H9 (cell line): ENCODE measurements at regions not wholly inside any gene's neighbourhood (a gene's known extent, or its start where the extent isn't known, plus 50 kb on each side); places are given as distances from the start of the nearest gene placed in this dataset.

Experiments used
- DNase-seq: peaks from one replicate; pipeline ENCODE4 v3.0.0-alpha.2; 2017
- H2AFZ ChIP-seq: one replicate; pipeline ENCODE4 v1.6.1; 2013; ENCODE audit warnings: mild to moderate bottlenecking, low read length, control low read depth, moderate library complexity
- H2AK5ac ChIP-seq: 2 replicates; pipeline ENCODE4 v1.6.1; 2013; ENCODE audit warnings: low read length, control low read depth, mixed read lengths; ENCODE audit not compliant: insufficient read length
- H2BK120ac ChIP-seq: one replicate; pipeline ENCODE4 v1.6.1; 2013; ENCODE audit warnings: low read depth, mild to moderate bottlenecking, low read length, control low read depth, inconsistent platforms; ENCODE audit not compliant: poor library complexity, severe bottlenecking
- H2BK12ac ChIP-seq: 2 replicates; pipeline ENCODE4 v1.6.1; 2013; ENCODE audit warnings: low read length, control low read depth, mixed read lengths, low read depth; ENCODE audit not compliant: insufficient read length
- H2BK15ac ChIP-seq: 2 replicates; pipeline ENCODE4 v1.6.1; 2013; ENCODE audit warnings: low read depth, low read length, control low read depth
- H2BK20ac ChIP-seq: one replicate; pipeline ENCODE4 v1.6.1; 2013; ENCODE audit warnings: low read depth, mild to moderate bottlenecking, low read length, control low read depth, inconsistent platforms; ENCODE audit not compliant: poor library complexity, severe bottlenecking
- H2BK5ac ChIP-seq: 2 replicates; pipeline ENCODE4 v1.6.1; 2013; ENCODE audit warnings: low read length, control low read depth, mixed read lengths; ENCODE audit not compliant: insufficient read length
- H3K14ac ChIP-seq: 2 replicates; pipeline ENCODE4 v1.6.1; 2013; ENCODE audit warnings: low read length, control low read depth; ENCODE audit not compliant: insufficient read depth
- H3K18ac ChIP-seq: 2 replicates; pipeline ENCODE4 v1.6.1; 2013; ENCODE audit warnings: low read depth, mild to moderate bottlenecking, mixed read lengths, low read length, control low read depth; ENCODE audit not compliant: insufficient read length
- H3K23ac ChIP-seq: 2 replicates; pipeline ENCODE4 v1.6.1; 2013; ENCODE audit warnings: low read length, control low read depth, mixed read lengths, low read depth; ENCODE audit not compliant: insufficient read length
- H3K23me2 ChIP-seq: 2 replicates; pipeline ENCODE4 v1.6.1; 2013; ENCODE audit warnings: low read depth, mild to moderate bottlenecking, mixed read lengths, low read length, control low read depth; ENCODE audit not compliant: insufficient read length, poor library complexity, severe bottlenecking
- H3K27ac ChIP-seq: 2 replicates; pipeline ENCODE4 v1.5.1; 2013; ENCODE audit warnings: low read length, control low read depth, mixed read lengths, low read depth; ENCODE audit not compliant: insufficient read length
- H3K27me3 ChIP-seq: 2 replicates; pipeline ENCODE4 v1.6.1; 2013; ENCODE audit warnings: low read length, control low read depth, inconsistent platforms; ENCODE audit not compliant: insufficient read depth
- H3K4ac ChIP-seq: 2 replicates; pipeline ENCODE4 v1.6.1; 2013; ENCODE audit warnings: low read depth, mild to moderate bottlenecking, control low read depth, inconsistent platforms, low read length, moderate library complexity
- H3K4me1 ChIP-seq: 2 replicates; pipeline ENCODE4 v1.6.1; 2013; ENCODE audit warnings: low read length, control low read depth, inconsistent platforms; ENCODE audit not compliant: insufficient read depth
- H3K4me2 ChIP-seq: 2 replicates; pipeline ENCODE4 v1.6.1; 2013; ENCODE audit warnings: low read length, control low read depth, mixed read lengths; ENCODE audit not compliant: insufficient read length, insufficient read depth
- H3K56ac ChIP-seq: 2 replicates; pipeline ENCODE4 v1.6.1; 2013; ENCODE audit warnings: low read depth, mild to moderate bottlenecking, mixed read lengths, low read length, control low read depth; ENCODE audit not compliant: insufficient read length
- H3K79me1 ChIP-seq: 2 replicates; pipeline ENCODE4 v1.6.1; 2013; ENCODE audit warnings: low read depth, mild to moderate bottlenecking, moderate library complexity, low read length, control low read depth, inconsistent platforms; ENCODE audit not compliant: insufficient read depth, poor library complexity, severe bottlenecking
- H3K79me2 ChIP-seq: 2 replicates; pipeline ENCODE4 v1.6.1; 2013; ENCODE audit warnings: low read length, control low read depth, inconsistent platforms; ENCODE audit not compliant: insufficient read depth
- H3K9ac ChIP-seq: 2 replicates; pipeline ENCODE4 v1.6.1; 2013; ENCODE audit warnings: low read length, control low read depth, mixed read lengths; ENCODE audit not compliant: insufficient read length; ENCODE audit errors: extremely low read depth
- H3K9me3 ChIP-seq: one replicate; pipeline ENCODE4 v1.6.1; 2013; ENCODE audit warnings: low read depth, low read length, inconsistent platforms; ENCODE audit not compliant: control insufficient read depth
- H3T11ph ChIP-seq: one replicate; pipeline ENCODE4 v1.6.1; 2013; ENCODE audit warnings: mild to moderate bottlenecking, low read length, control low read depth, inconsistent platforms
- H4K20me1 ChIP-seq: one replicate; pipeline ENCODE4 v1.6.1; 2013; ENCODE audit not compliant: control insufficient read depth, insufficient read length, insufficient read depth
- H4K5ac ChIP-seq: 2 replicates; pipeline ENCODE4 v1.6.1; 2013; ENCODE audit warnings: low read depth, mild to moderate bottlenecking, mixed read lengths, low read length, control low read depth; ENCODE audit not compliant: insufficient read length
- H4K8ac ChIP-seq: replicated peaks from 2 replicates; pipeline ENCODE4 v1.6.1; 2013; ENCODE audit warnings: low read length, control low read depth, mixed read lengths, low read depth; ENCODE audit not compliant: insufficient read length
- H4K91ac ChIP-seq: 2 replicates; pipeline ENCODE4 v1.6.1; 2013; ENCODE audit warnings: low read depth, mild to moderate bottlenecking, moderate library complexity, mixed read lengths, low read length, control low read depth; ENCODE audit not compliant: insufficient read length
- H3K27ac Mint-ChIP-seq, 3 experiments: 2 replicates in 2 of 3; 3 replicates in 1 of 3; pipeline ENCODE4 v1.8.0; 2020 to 2021; ENCODE audit warnings: mixed read lengths in 3 of 3, mild to moderate bottlenecking in 1 of 3, moderate library complexity in 1 of 3
- H3K27me3 Mint-ChIP-seq: 2 replicates; pipeline ENCODE4 v1.8.0; 2021; ENCODE audit warnings: low read depth, mild to moderate bottlenecking, moderate library complexity, mixed read lengths
- H3K36me3 Mint-ChIP-seq, 3 experiments: 2 replicates in 2 of 3; 3 replicates in 1 of 3; pipeline ENCODE4 v1.8.0; 2020 to 2021; ENCODE audit warnings: low read depth in 3 of 3, mixed read lengths in 3 of 3; ENCODE audit not compliant: insufficient read depth in 1 of 3
- H3K4me1 Mint-ChIP-seq, 2 experiments: 2 replicates each; pipeline ENCODE4 v1.8.0; 2020; ENCODE audit warnings: mixed read lengths in 2 of 2
- H3K4me3 Mint-ChIP-seq, 2 experiments: 2 replicates in 1 of 2; 3 replicates in 1 of 2; pipeline ENCODE4 v1.8.0; 2020 to 2021; ENCODE audit warnings: mild to moderate bottlenecking in 2 of 2, mixed read lengths in 2 of 2, moderate library complexity in 1 of 2
- H3K9me3 Mint-ChIP-seq, 2 experiments: 2 replicates in 1 of 2; 3 replicates in 1 of 2; pipeline ENCODE4 v1.8.0; 2020; ENCODE audit warnings: mild to moderate bottlenecking in 2 of 2, mixed read lengths in 2 of 2, moderate library complexity in 1 of 2
- WGBS: extraction: QIAGEN DNeasy Blood & Tissue Kit; methylation state at CpG from one replicate; pipeline ENCODE4 v1.1.7; 2013; ENCODE audit warnings: missing lambda C conversion rate, low lambda C conversion rate, mixed read lengths; ENCODE audit not compliant: insufficient read length; ENCODE audit errors: extremely low coverage; 5-methylcytosine and 5-hydroxymethylcytosine counted together
- TF ChIP-seq, protein P1 (sequence below): fragments of 200-600 bp; sonication (generic); conservative IDR thresholded peaks from 3 replicates; pipeline ENCODE4 v1.8.0; 2021; ENCODE audit warnings: antibody characterized with exemption, mild to moderate bottlenecking

DNA sequence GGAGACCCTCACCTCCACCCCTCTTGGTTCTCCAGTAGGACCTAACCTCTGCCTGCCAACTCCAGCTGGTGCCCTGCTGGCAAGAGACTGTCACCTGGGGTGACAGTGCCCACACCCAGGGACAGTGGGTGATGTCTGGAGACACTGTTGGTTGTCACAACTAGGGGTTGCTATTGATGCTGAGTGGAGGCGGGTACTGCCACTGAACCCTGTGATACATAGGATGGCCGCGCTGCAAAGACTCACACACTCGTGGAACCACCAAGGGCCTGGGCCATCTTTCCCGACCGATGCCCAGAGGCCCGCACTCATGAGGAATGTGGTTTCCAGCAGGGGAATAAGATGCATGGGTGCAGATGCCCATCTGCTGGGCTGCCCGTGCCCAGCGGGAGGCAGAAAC is 143.2 kb downstream of the SHANK2 start:
- H3K27me3 Mint-ChIP-seq = no peaks in the 10 kb centered on the region

More for the DNA sequence above, 143.2 kb downstream of the SHANK2 start:
- no peak overlapping the region for H3T11ph ChIP-seq
- no CpG with 5 or more reads among the region's 9 CpGs for WGBS
- no peak overlapping the region for H3K4me2 ChIP-seq
- no peaks in the 10 kb centered on the region for H3K79me1 ChIP-seq
- no peak overlapping the region for H2BK20ac ChIP-seq
- no peak overlapping the region for H3K4me3 Mint-ChIP-seq
- no peak overlapping the region; a peak in 1 of 7 replicates for H3K27ac Mint-ChIP-seq
- H3K9me3 Mint-ChIP-seq = no peaks in the 10 kb centered on the region
- H3K4ac ChIP-seq = no peak overlapping the region
- H2AK5ac ChIP-seq = no peak overlapping the region
- no peaks in the 10 kb centered on the region for H4K20me1 ChIP-seq
- no peak overlapping the region; the same call in 1 of the 2 replicates for H3K14ac ChIP-seq
- H3K56ac ChIP-seq = no peak overlapping the region
- H3K4me1 ChIP-seq = no peaks in the 10 kb centered on the region; the same call in 1 of the 2 replicates
- no peak overlapping the region for H4K91ac ChIP-seq
- no peak overlapping the region for H2BK5ac ChIP-seq
- peaks cover 25 to 27% of the 10 kb centered on the region in 2 experiments for H3K4me1 Mint-ChIP-seq
- peaks cover 13 to 39% (median 27%) of the 10 kb centered on the region in 3 experiments for H3K36me3 Mint-ChIP-seq
- TF ChIP-seq, protein P1, sequence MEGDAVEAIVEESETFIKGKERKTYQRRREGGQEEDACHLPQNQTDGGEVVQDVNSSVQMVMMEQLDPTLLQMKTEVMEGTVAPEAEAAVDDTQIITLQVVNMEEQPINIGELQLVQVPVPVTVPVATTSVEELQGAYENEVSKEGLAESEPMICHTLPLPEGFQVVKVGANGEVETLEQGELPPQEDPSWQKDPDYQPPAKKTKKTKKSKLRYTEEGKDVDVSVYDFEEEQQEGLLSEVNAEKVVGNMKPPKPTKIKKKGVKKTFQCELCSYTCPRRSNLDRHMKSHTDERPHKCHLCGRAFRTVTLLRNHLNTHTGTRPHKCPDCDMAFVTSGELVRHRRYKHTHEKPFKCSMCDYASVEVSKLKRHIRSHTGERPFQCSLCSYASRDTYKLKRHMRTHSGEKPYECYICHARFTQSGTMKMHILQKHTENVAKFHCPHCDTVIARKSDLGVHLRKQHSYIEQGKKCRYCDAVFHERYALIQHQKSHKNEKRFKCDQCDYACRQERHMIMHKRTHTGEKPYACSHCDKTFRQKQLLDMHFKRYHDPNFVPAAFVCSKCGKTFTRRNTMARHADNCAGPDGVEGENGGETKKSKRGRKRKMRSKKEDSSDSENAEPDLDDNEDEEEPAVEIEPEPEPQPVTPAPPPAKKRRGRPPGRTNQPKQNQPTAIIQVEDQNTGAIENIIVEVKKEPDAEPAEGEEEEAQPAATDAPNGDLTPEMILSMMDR = no peak
- no peak for DNase-seq
- H4K5ac ChIP-seq = no peak overlapping the region
- no peak overlapping the region for H3K9ac ChIP-seq
- H3K27ac ChIP-seq = no peak overlapping the region
- no peaks in the 10 kb centered on the region for H3K23me2 ChIP-seq
- no peaks in the 10 kb centered on the region for H3K9me3 ChIP-seq
- no peaks in the 10 kb centered on the region for H3K27me3 ChIP-seq
- no peak overlapping the region for H2BK12ac ChIP-seq
- no peak overlapping the region for H2AFZ ChIP-seq
- no peak overlapping the region for H3K18ac ChIP-seq
- no peak overlapping the region for H2BK15ac ChIP-seq
- no peak overlapping the region for H2BK120ac ChIP-seq
- H3K23ac ChIP-seq = no peak overlapping the region
- no peaks in the 10 kb centered on the region for H3K79me2 ChIP-seq
- H4K8ac ChIP-seq = no peak overlapping the region
